HCT116 (cell line): ENCODE measurements at regions not wholly inside any gene's neighbourhood (a gene's known extent, or its start where the extent isn't known, plus 50 kb on each side); places are given as distances from the start of the nearest gene placed in this dataset.

Experiments used
- ATAC-seq: fragments of 200-7000 bp; cut with Tn5 transposase; 2 replicates; pipeline ENCODE4 v1.9.1; 2020; ENCODE audit warnings: mild to moderate bottlenecking, moderate library complexity
- BruUV-seq: library from RNA; stranded (reverse); fragments of 400-500 nt; replicated peaks from 2 replicates; lab custom pipeline; 2021; lab: Mats Ljungman, UMichigan
- CTCF ChIA-PET: fragments of 300-600 bp; sonication (Branson Sonifier 250); formaldehyde crosslinking; loops from one replicate; lab custom pipeline; 2021; ENCODE audit warnings: antibody characterized with exemption; lab: Charles Lee
- POLR2A ChIA-PET: fragments of 300-600, 350-600 bp; sonication (Branson Sonifier 250); formaldehyde crosslinking; loops from one replicate; lab custom pipeline; 2021; ENCODE audit warnings: antibody characterized with exemption; lab: Charles Lee
- RAD21 ChIA-PET, 2 experiments: fragments of 300-600 bp; sonication (Branson Sonifier 250); formaldehyde crosslinking; loops; one replicate each; lab custom pipeline; 2023; ENCODE audit warnings: low total read pairs in 2 of 2; ENCODE audit not compliant: uncharacterized antibody in 2 of 2, unreplicated experiment in 2 of 2, low non-redundant PET in 1 of 2; lab: Charles Lee
- DNase-seq: peaks from one replicate; pipeline ENCODE4 v3.0.0-alpha.2; 2010; ENCODE audit warnings: low read depth, low spot score
- H2AFZ ChIP-seq: fragments of 200-600 bp; shearing (Covaris generic), sonication (generic); 2 replicates; pipeline ENCODE4 v1.6.1; 2017; ENCODE audit warnings: low read depth, mixed run types, mixed read lengths, antibody characterized with exemption, low read length; ENCODE audit not compliant: poor library complexity, severe bottlenecking
- H3K27ac ChIP-seq: 2 replicates; pipeline ENCODE4 v1.5.1; 2012; ENCODE audit warnings: low read depth, low read length
- H3K27me3 ChIP-seq: fragments of 200-600 bp; sonication (generic); 2 replicates; pipeline ENCODE4 v1.6.1; 2016; ENCODE audit warnings: mixed run types, low read length, mixed read lengths; ENCODE audit not compliant: insufficient read depth
- H3K36me3 ChIP-seq, 2 experiments: fragments of 200-500 bp in 1 of 2; fragments of 200-600 bp in 1 of 2; sonication (Bioruptor generic) in 1 of 2; sonication (generic) in 1 of 2; 2 replicates each; pipeline versions ENCODE4 v1.5.1 to v1.6.1; 2014 to 2016; ENCODE audit warnings: low read length in 2 of 2, inconsistent platforms in 1 of 2, mixed read lengths in 1 of 2, mixed run types in 1 of 2; ENCODE audit not compliant: insufficient read depth in 2 of 2, control insufficient read depth in 1 of 2
- H3K4me1 ChIP-seq, 2 experiments: fragments of 200-600 bp in 1 of 2; sonication (generic) in 1 of 2; 2 replicates each; pipeline versions ENCODE4 v1.5.1 to v1.6.1; 2012 to 2017; ENCODE audit warnings: low read length in 2 of 2, inconsistent platforms in 1 of 2, mild to moderate bottlenecking in 1 of 2, mixed read lengths in 1 of 2, mixed run types in 1 of 2, moderate library complexity in 1 of 2; ENCODE audit not compliant: insufficient read depth in 2 of 2, control insufficient read depth in 1 of 2
- H3K4me2 ChIP-seq: fragments of 200-600 bp; sonication (generic); 2 replicates; pipeline ENCODE4 v1.6.1; 2017; ENCODE audit warnings: mixed run types, low read length, mixed read lengths
- H3K4me3 ChIP-seq, 2 experiments: fragments of 200-600 bp in 1 of 2; sonication (generic) in 1 of 2; replicated peaks in 1 of 2; 2 replicates each; pipeline ENCODE4 v1.5.1; 2011 to 2016; ENCODE audit warnings: low read length in 2 of 2, control low read depth in 1 of 2, low read depth in 1 of 2, mild to moderate bottlenecking in 1 of 2, mixed read lengths in 1 of 2, mixed run types in 1 of 2
- H3K79me2 ChIP-seq: fragments of 200-600 bp; sonication (generic); 2 replicates; pipeline ENCODE4 v1.6.1; 2017; ENCODE audit warnings: mild to moderate bottlenecking, mixed run types, low read length, moderate library complexity, mixed read lengths; ENCODE audit not compliant: insufficient read depth
- H3K9ac ChIP-seq: fragments of 200-600 bp; sonication (generic); 2 replicates; pipeline ENCODE4 v1.6.1; 2016; ENCODE audit warnings: low read length, mixed read lengths
- H3K9me2 ChIP-seq: fragments of 200-600 bp; sonication (generic), shearing (Covaris generic); 2 replicates; pipeline ENCODE4 v1.6.1; 2017; ENCODE audit warnings: mixed run types, mild to moderate bottlenecking, moderate library complexity; ENCODE audit not compliant: insufficient read depth
- H3K9me3 ChIP-seq, 2 experiments: fragments of 200-500 bp in 1 of 2; fragments of 200-600 bp in 1 of 2; sonication (Bioruptor generic) in 1 of 2; sonication (generic) in 1 of 2; 2 replicates each; pipeline ENCODE4 v1.6.1; 2014 to 2017; ENCODE audit warnings: low read length in 2 of 2, mixed read lengths in 2 of 2, inconsistent platforms in 1 of 2, low read depth in 1 of 2, mild to moderate bottlenecking in 1 of 2, mixed run types in 1 of 2, moderate library complexity in 1 of 2; ENCODE audit not compliant: control insufficient read depth in 1 of 2, insufficient read depth in 1 of 2
- H4K20me1 ChIP-seq: fragments of 200-600 bp; sonication (generic), shearing (Covaris generic); 2 replicates; pipeline ENCODE4 v1.6.1; 2017; ENCODE audit warnings: mixed run types, mild to moderate bottlenecking, moderate library complexity; ENCODE audit not compliant: insufficient read depth
- CBX3 ChIP-seq: IDR thresholded peaks from 2 replicates; pipeline ENCODE4 v1.6.1; 2012; ENCODE audit warnings: low read depth
- ELF1 ChIP-seq: IDR thresholded peaks from 2 replicates; pipeline ENCODE4 v1.6.1; 2012; ENCODE audit warnings: low read depth, borderline replicate concordance
- EZH2 ChIP-seq: fragments of 200-600 bp; sonication (generic); IDR thresholded peaks from 2 replicates; pipeline ENCODE4 v1.6.1; 2017; ENCODE audit warnings: antibody characterized with exemption, mixed run types
- EZH2phosphoT487 ChIP-seq: fragments of 200-600 bp; IDR thresholded peaks from 2 replicates; pipeline ENCODE4 v1.6.1; 2018; ENCODE audit warnings: antibody characterized with exemption, borderline replicate concordance
- JUND ChIP-seq: IDR thresholded peaks from 2 replicates; pipeline ENCODE4 v1.6.1; 2012
- RAD21 ChIP-seq: IDR thresholded peaks from 2 replicates; pipeline ENCODE4 v1.6.1; 2012; ENCODE audit warnings: low read depth, mild to moderate bottlenecking
- SRF ChIP-seq: IDR thresholded peaks from 2 replicates; pipeline ENCODE4 v1.6.1; 2012; ENCODE audit warnings: low read depth
- YY1 ChIP-seq: IDR thresholded peaks from 2 replicates; pipeline ENCODE4 v1.6.1; 2011; ENCODE audit warnings: low read length, low read depth, moderate library complexity, mild to moderate bottlenecking; ENCODE audit not compliant: insufficient replicate concordance; ENCODE audit errors: extremely low read depth
- ZFX ChIP-seq: fragments of 450-650 bp; IDR thresholded peaks from 2 replicates; pipeline ENCODE4 v1.6.1; 2017
- ZNF274 ChIP-seq: fragments of 200-500 bp; sonication (Bioruptor generic); IDR thresholded peaks from 2 replicates; pipeline ENCODE4 v1.6.1; 2014; ENCODE audit warnings: mild to moderate bottlenecking, low read depth, low read length, inconsistent platforms
- intact Hi-C: fragments of 100-400 bp; cut with micrococcal nuclease; formaldehyde crosslinking; loops from 2 replicates; pipeline ENCODE4 v1.10.0; 2022

DNA sequence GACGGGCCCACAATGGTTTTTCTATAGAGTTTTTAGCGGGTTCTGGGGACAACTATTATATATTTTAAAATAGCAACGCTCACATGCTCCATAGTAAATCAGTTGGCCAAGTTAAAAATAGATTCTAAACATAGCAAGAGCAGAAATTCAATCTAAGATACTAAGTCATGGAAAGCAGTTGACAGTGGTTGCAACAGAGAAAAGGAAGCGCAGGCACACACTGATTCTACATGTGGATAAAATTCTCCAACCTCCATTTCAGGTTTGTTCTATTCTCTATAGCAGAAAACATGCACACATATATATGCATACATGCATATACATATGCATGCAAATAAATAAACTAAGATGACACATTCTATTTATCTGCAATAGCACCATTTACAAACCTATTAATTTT, 89.6 kb upstream of the HNRNPU start:
- Histone ChIP-seq H3K79me2 (no peaks in the 10 kb centered on the region), H3K9me3 (no peaks in the 10 kb centered on the region)
- CTCF ChIA-PET, result no interaction called here

GRCh38 chr1:244952940-244953339, 88.6 kb upstream of the HNRNPU start:
- BruUV-seq, result no TSS peak
- no peaks in the 10 kb centered on the region for H3K9me3 ChIP-seq
- no peak overlapping the region for H3K27ac ChIP-seq
- H3K36me3 ChIP-seq, result no peaks in the 10 kb centered on the region
- H3K4me3 ChIP-seq, result no peak overlapping the region
- TF ChIP-seq EZH2 (no peak), ZFX (no peak), SRF (no peak), JUND (no peak), EZH2phosphoT487 (no peak), CBX3 (no peak), RAD21 (no peak), ELF1 (no peak)
- intact Hi-C loops, result no loop called here
- H3K4me2 ChIP-seq, result no peak overlapping the region
- ATAC-seq, result no peak
- H3K4me1 ChIP-seq, result no peaks in the 10 kb centered on the region
- H4K20me1 ChIP-seq, result no peaks in the 10 kb centered on the region
- H3K27me3 ChIP-seq, result no peaks in the 10 kb centered on the region
- no peak overlapping the region for H2AFZ ChIP-seq
- CTCF ChIA-PET, result no interaction called here
- no peaks in the 10 kb centered on the region for H3K79me2 ChIP-seq
- no peak overlapping the region for H3K9ac ChIP-seq
- RAD21 ChIA-PET, result no interaction called here
- no peak for DNase-seq
- no peaks in the 10 kb centered on the region for H3K9me2 ChIP-seq
- POLR2A ChIA-PET, result no interaction called here

More for the DNA sequence above, 89.6 kb upstream of the HNRNPU start:
- Histone ChIP-seq H3K36me3 (no peaks in the 10 kb centered on the region), H4K20me1 (no peaks in the 10 kb centered on the region), H3K9me2 (no peaks in the 10 kb centered on the region), H2AFZ (no peak overlapping the region), H3K4me3 (no peak overlapping the region), H3K27ac (no peak overlapping the region), H3K27me3 (no peaks in the 10 kb centered on the region), H3K4me2 (no peak overlapping the region), H3K4me1 (no peaks in the 10 kb centered on the region), H3K9ac (no peak overlapping the region)
- ChIA-PET RAD21 (no interaction called here), POLR2A (no interaction called here)
- no peak for DNase-seq
- intact Hi-C loops, result no loop called here
- TF ChIP-seq YY1 (no peak), ZNF274 (no peak), CBX3 (no peak)
- no peak for ATAC-seq
- no TSS peak for BruUV-seq
